ENCODE measurements at regions not wholly inside any gene's neighbourhood (a gene's known extent, or its start where the extent isn't known, plus 50 kb on each side); places are given as distances from the start of the nearest gene placed in this dataset.
"Not testable (repeated sequence)": the region's sequence is repeated elsewhere in the genome, so short reads cannot be mapped to it uniquely, and the experiment has no call there.

- TF ChIP-seq CTCF (conservative IDR thresholded peaks at IDR 0.05; ENCODE audit: low read depth, low read length); ELK1 (IDR thresholded peaks at IDR 0.05; ENCODE audit: borderline replicate concordance, low read depth, low read length); RCOR1 (IDR thresholded peaks at IDR 0.05; ENCODE audit: insufficient replicate concordance, low read length); MXI1 (IDR thresholded peaks at IDR 0.05; ENCODE audit: borderline replicate concordance, low read depth, low read length); FOS (IDR thresholded peaks at IDR 0.05; ENCODE audit: low read depth, low read length); RAD21 (IDR thresholded peaks at IDR 0.05; ENCODE audit: low read length); RFX5 (IDR thresholded peaks at IDR 0.05; ENCODE audit: low read depth, low read length); USF2 (IDR thresholded peaks at IDR 0.05; ENCODE audit: low read depth, low read length); POLR2A (IDR thresholded peaks at IDR 0.05; ENCODE audit: low read depth, low read length); MAFK (IDR thresholded peaks at IDR 0.05; ENCODE audit: low read depth, low read length); BHLHE40 (IDR thresholded peaks at IDR 0.05; ENCODE audit: low read depth, low read length); CHD1 (IDR thresholded peaks at IDR 0.05; ENCODE audit: low read depth, low read length); SMC3 (IDR thresholded peaks at IDR 0.05; ENCODE audit: low read depth, low read length); CEBPB (IDR thresholded peaks at IDR 0.05; ENCODE audit: low read depth, low read length): not testable (repeated sequence)
Measured at GRCh38 chr22:23449748-23450433, 130.2 kb downstream of the IGLL1 start.

Measured in IMR-90 (cell line).